SU-DHL-6 (cell line): ENCODE measurements at regions not wholly inside any gene's neighbourhood (a gene's known extent, or its start where the extent isn't known, plus 50 kb on each side); places are given as distances from the start of the nearest gene placed in this dataset.

ENCODE experiments used
- CTCF ChIP-seq: fragments of 200-600 bp; sonication (generic); IDR thresholded peaks from one replicate; pipeline ENCODE4 v1.5.1; 2017; ENCODE audit warnings: antibody characterized with exemption, mild to moderate bottlenecking, low read length, moderate library complexity; ENCODE audit not compliant: insufficient read depth, poor library complexity, severe bottlenecking
- EZH2phosphoT487 ChIP-seq: fragments of 200-600 bp; sonication (generic), shearing (Covaris generic); conservative IDR thresholded peaks from 2 replicates; pipeline ENCODE4 v1.6.1; 2018; ENCODE audit warnings: mild to moderate bottlenecking, antibody characterized with exemption, low read length, moderate library complexity, mixed read lengths

- TF ChIP-seq CTCF (no peak), EZH2phosphoT487 (no peak)
Observed at GRCh38 chr4:173748353-173748752, 218.3 kb upstream of the HAND2 start.
